HL-60 (cell line): ENCODE measurements at regions not wholly inside any gene's neighbourhood (a gene's known extent, or its start where the extent isn't known, plus 50 kb on each side); places are given as distances from the start of the nearest gene placed in this dataset.

Source experiments
- CTCF ChIP-seq: IDR thresholded peaks from one replicate; pipeline ENCODE4 v1.5.1; 2011; ENCODE audit warnings: low read length, control low read depth, inconsistent platforms; ENCODE audit not compliant: insufficient read depth
- POLR2AphosphoS5 ChIP-seq: IDR thresholded peaks from 2 replicates; pipeline ENCODE4 v1.6.1; 2012; ENCODE audit warnings: low read depth

GRCh38 chr3:55267206-55267930 lies 219.7 kb downstream of the WNT5A start:
- TF ChIP-seq CTCF = no peak
- TF ChIP-seq POLR2AphosphoS5 = no peak
